ENCODE measurements at regions not wholly inside any gene's neighbourhood (a gene's known extent, or its start where the extent isn't known, plus 50 kb on each side); places are given as distances from the start of the nearest gene placed in this dataset.

DNA sequence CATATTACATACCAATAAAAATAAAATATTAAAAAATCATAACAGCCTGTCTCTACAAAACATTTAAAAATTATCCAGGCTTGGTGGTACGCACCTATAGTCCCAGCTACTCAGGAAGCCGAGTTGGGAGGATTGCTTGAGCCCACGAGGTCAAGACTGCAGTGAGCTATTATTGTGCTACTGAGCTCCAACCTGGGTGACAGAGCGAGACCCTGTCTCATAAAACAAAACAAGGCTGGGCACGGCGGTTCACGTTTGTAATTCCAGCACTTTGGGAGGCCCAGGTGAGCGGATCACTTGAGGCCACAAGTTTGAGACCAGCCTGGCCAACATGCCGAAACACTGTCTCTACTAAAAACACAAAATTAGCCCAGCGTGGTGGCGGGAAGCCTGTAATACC lies 52.2 kb upstream of the LSM14A start:
- no peak overlapping the region for H3K4me3 Mint-ChIP-seq

DNA sequence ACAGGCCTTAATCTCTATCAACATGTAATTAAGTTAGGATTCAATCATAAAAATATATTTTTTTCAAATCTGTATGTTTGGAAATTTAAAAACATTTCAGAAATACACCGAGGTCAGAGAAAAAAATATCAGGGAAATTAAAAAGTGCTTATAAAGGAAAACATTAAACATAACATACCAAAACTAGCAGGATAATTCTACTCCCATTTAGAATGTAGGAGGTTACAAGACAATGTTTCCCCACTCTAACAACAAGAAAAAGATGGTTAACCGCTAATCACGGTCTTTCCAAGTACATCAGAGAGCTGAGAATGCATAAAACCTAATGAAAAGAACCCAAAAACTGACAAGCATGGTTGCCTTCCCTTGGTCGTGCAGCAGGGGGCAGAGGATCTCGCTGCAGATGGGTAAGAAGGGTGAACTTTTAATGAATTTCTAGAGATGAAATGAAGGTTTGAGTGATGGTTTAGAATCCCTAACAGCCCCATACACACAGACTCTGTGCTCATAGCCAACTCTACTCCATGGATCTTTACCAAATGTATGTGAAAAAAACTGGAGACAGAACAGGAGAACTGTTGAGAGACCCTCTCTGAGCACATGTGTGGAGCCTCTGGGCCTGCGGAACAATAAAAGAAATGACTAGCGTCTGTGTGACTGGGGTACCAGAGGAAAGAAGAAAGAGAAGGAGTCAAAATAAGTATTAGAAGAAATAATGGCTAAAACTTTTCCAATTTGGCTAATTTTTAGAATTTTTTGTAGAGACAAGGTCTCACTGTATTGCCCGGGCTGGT lies 51.3 kb upstream of the LSM14A start:
- no peaks in the 10 kb centered on the region for H3K9me3 Mint-ChIP-seq
- H3K27ac Mint-ChIP-seq: no peak overlapping the region
- no peak overlapping the region for H3K4me3 Mint-ChIP-seq
- H3K36me3 Mint-ChIP-seq: no peaks in the 10 kb centered on the region
- TF ChIP-seq, protein P1, sequence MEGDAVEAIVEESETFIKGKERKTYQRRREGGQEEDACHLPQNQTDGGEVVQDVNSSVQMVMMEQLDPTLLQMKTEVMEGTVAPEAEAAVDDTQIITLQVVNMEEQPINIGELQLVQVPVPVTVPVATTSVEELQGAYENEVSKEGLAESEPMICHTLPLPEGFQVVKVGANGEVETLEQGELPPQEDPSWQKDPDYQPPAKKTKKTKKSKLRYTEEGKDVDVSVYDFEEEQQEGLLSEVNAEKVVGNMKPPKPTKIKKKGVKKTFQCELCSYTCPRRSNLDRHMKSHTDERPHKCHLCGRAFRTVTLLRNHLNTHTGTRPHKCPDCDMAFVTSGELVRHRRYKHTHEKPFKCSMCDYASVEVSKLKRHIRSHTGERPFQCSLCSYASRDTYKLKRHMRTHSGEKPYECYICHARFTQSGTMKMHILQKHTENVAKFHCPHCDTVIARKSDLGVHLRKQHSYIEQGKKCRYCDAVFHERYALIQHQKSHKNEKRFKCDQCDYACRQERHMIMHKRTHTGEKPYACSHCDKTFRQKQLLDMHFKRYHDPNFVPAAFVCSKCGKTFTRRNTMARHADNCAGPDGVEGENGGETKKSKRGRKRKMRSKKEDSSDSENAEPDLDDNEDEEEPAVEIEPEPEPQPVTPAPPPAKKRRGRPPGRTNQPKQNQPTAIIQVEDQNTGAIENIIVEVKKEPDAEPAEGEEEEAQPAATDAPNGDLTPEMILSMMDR (IDR thresholded peaks at IDR 0.05; ENCODE audit: unreplicated experiment): peak; percentile 56
- H3K27me3 Mint-ChIP-seq (ENCODE audit: low read depth): peaks cover 4% of the 10 kb centered on the region
- no peak for DNase-seq (ENCODE audit: low spot score in 2 of 2, unreplicated experiment in 2 of 2)
- peaks cover 10% of the 10 kb centered on the region for H3K4me1 Mint-ChIP-seq

More for the DNA sequence above, 52.2 kb upstream of the LSM14A start:
- no peaks in the 10 kb centered on the region for H3K9me3 Mint-ChIP-seq
- no peaks in the 10 kb centered on the region for H3K36me3 Mint-ChIP-seq
- H3K27me3 Mint-ChIP-seq (ENCODE audit: low read depth): peaks cover 7% of the 10 kb centered on the region
- DNase-seq (ENCODE audit: low spot score in 2 of 2, unreplicated experiment in 2 of 2): no peak
- peaks cover 10% of the 10 kb centered on the region for H3K4me1 Mint-ChIP-seq
- no peak overlapping the region for H3K27ac Mint-ChIP-seq
- TF ChIP-seq, protein P1 (IDR thresholded peaks at IDR 0.05; ENCODE audit: unreplicated experiment): no peak
